ENCODE measurements at regions not wholly inside any gene's neighbourhood (a gene's known extent, or its start where the extent isn't known, plus 50 kb on each side); places are given as distances from the start of the nearest gene placed in this dataset.
"Not testable (repeated sequence)": the region's sequence is repeated elsewhere in the genome, so short reads cannot be mapped to it uniquely, and the experiment has no call there.

- DNase-seq, result no peak
Measured at GRCh38 chr21:28220680-28221079, 772.0 kb downstream of the LTN1 start.

GRCh38 chr21:28216976-28217523, 775.6 kb downstream of the LTN1 start:
- peak; percentile 8 for DNase-seq

GRCh38 chr21:28215214-28215954, 777.3 kb downstream of the LTN1 start:
- DNase-seq, result no peak

- no peak for DNase-seq
Measured at GRCh38 chr21:28214786-28215185, 777.9 kb downstream of the LTN1 start.

GRCh38 chr21:28213261-28213660, 779.4 kb downstream of the LTN1 start:
- no peak for DNase-seq

- no peak for DNase-seq
Measured at GRCh38 chr21:28212061-28212460, 780.6 kb downstream of the LTN1 start.

- DNase-seq, result peak; percentile 39
Measured at GRCh38 chr21:28207436-28208173, 785.1 kb downstream of the LTN1 start.

GRCh38 chr21:28200726-28201125, 792.0 kb downstream of the LTN1 start:
- DNase-seq, result no peak

GRCh38 chr21:28196981-28197380, 795.7 kb downstream of the LTN1 start:
- DNase-seq, result no peak

- DNase-seq, result peak; percentile 1
Measured at GRCh38 chr21:28193189-28193588, 799.5 kb downstream of the LTN1 start.

GRCh38 chr21:28186604-28187003, 806.1 kb downstream of the LTN1 start:
- DNase-seq, result no peak

GRCh38 chr21:28181730-28182129, 810.9 kb downstream of the LTN1 start:
- no peak for DNase-seq

GRCh38 chr21:28179136-28179535, 813.5 kb downstream of the LTN1 start:
- no peak for DNase-seq

- DNase-seq, result no peak
Measured at GRCh38 chr21:28177124-28177523, 815.6 kb downstream of the LTN1 start.

GRCh38 chr21:28174701-28175100, 818.0 kb downstream of the LTN1 start:
- no peak for DNase-seq

GRCh38 chr21:28174006-28174405, 818.7 kb downstream of the LTN1 start:
- DNase-seq, result no peak

GRCh38 chr21:28172376-28172775, 820.3 kb downstream of the LTN1 start:
- no peak for DNase-seq

- no peak for DNase-seq
Measured at GRCh38 chr21:28167366-28167765, 825.3 kb downstream of the LTN1 start.

- not testable (repeated sequence) for DNase-seq
Measured at GRCh38 chr21:28164519-28164918, 828.2 kb downstream of the LTN1 start.

GRCh38 chr21:28162052-28162451, 830.6 kb downstream of the LTN1 start:
- not testable (repeated sequence) for DNase-seq

- DNase-seq, result no peak
Measured at GRCh38 chr21:28160378-28160777, 832.3 kb downstream of the LTN1 start.

GRCh38 chr21:28159396-28159795, 833.3 kb downstream of the LTN1 start:
- DNase-seq, result no peak

- DNase-seq, result no peak
Measured at GRCh38 chr21:28156590-28156989, 836.1 kb downstream of the LTN1 start.

- DNase-seq, result no peak
Measured at GRCh38 chr21:28154121-28154520, 838.6 kb downstream of the LTN1 start.
